Lung (tissue), 11 donors: ENCODE measurements at regions not wholly inside any gene's neighbourhood (a gene's known extent, or its start where the extent isn't known, plus 50 kb on each side); places are given as distances from the start of the nearest gene placed in this dataset.
A peak's percentile ranks its signal among the peaks of the same experiment; 100 is the strongest.

Experiments
- ATAC-seq: fragments of 200-7000 bp; cut with Tn5 transposase; one replicate; pipeline ENCODE4 v1.9.1; 2020; ENCODE audit warnings: moderate number of reproducible peaks; ENCODE audit not compliant: insufficient read depth, low FRiP score
- DNase-seq, 3 donors: peaks; one replicate each; pipeline ENCODE4 v3.0.0-alpha.2; 2013 to 2017
- H3K27ac ChIP-seq, 2 donors: one replicate each; pipeline ENCODE4 v1.5.1; 2013; ENCODE audit warnings: mild to moderate bottlenecking in 2 of 2, moderate library complexity in 2 of 2, control low read depth in 1 of 2, inconsistent platforms in 1 of 2, low read depth in 1 of 2, low read length in 1 of 2
- H3K27me3 ChIP-seq, 3 donors: one replicate each; pipeline ENCODE4 v1.5.1; 2013; ENCODE audit warnings: low read length in 2 of 3; ENCODE audit not compliant: control insufficient read depth in 3 of 3, insufficient read depth in 3 of 3
- H3K36me3 ChIP-seq, 4 donors: one replicate each; pipeline ENCODE4 v1.5.1; 2013; ENCODE audit warnings: low read length in 4 of 4, mild to moderate bottlenecking in 1 of 4, moderate library complexity in 1 of 4; ENCODE audit not compliant: control insufficient read depth in 4 of 4, insufficient read depth in 4 of 4
- H3K4me1 ChIP-seq, 5 donors: one replicate each; pipeline ENCODE4 v1.5.1; 2013; ENCODE audit warnings: low read length in 5 of 5, mild to moderate bottlenecking in 2 of 5, moderate library complexity in 1 of 5; ENCODE audit not compliant: control insufficient read depth in 5 of 5, insufficient read depth in 5 of 5
- H3K4me3 ChIP-seq: one replicate; pipeline ENCODE4 v1.5.1; 2013; ENCODE audit warnings: mild to moderate bottlenecking, control low read depth, moderate library complexity
- H3K9ac ChIP-seq, 2 donors: one replicate each; pipeline ENCODE4 v1.5.1; 2013; ENCODE audit warnings: low read length in 2 of 2, control low read depth in 1 of 2; ENCODE audit not compliant: insufficient read depth in 1 of 2
- H3K9me3 ChIP-seq, 4 donors: one replicate each; pipeline ENCODE4 v1.5.1; 2013; ENCODE audit warnings: low read length in 3 of 4, mild to moderate bottlenecking in 1 of 4, moderate library complexity in 1 of 4; ENCODE audit not compliant: control insufficient read depth in 4 of 4, insufficient read depth in 3 of 4
- CTCF ChIP-seq: IDR thresholded peaks from 2 replicates; pipeline ENCODE4 v1.5.1; 2012; ENCODE audit warnings: mild to moderate bottlenecking; ENCODE audit errors: control extremely low read depth, extremely low read depth
- WGBS, 2 donors: extraction: QIAGEN DNeasy Blood & Tissue Kit; methylation state at CpG; one replicate each; pipeline ENCODE4 v1.1.7; 2013; 5-methylcytosine and 5-hydroxymethylcytosine counted together
- donor health status: control.
- donor health status: control.
- donor health status: Bipolar disorder and iron deficiency.
- donor health status: healthy.
- donor health status: DM: yes; HTN: yes; CAD: no.

GRCh38 chr2:163877316-163877715 lies 141.5 kb upstream of the FIGN start:
- Histone ChIP-seq H3K27me3 (no peaks in the 10 kb centered on the region), H3K27ac (no peak overlapping the region), H3K9me3 (no peaks in the 10 kb centered on the region), H3K9ac (no peak overlapping the region), H3K4me1 (no peaks in the 10 kb centered on the region), H3K4me3 (no peak overlapping the region), H3K36me3 (no peaks in the 10 kb centered on the region)
- WGBS, 2 donors = 45 to 66% methylated on average over 3 of the region's 3 CpGs
- DNase-seq (peak in 2 of 3 donors; percentile 6 to 26), ATAC-seq (no peak)
- TF ChIP-seq CTCF = no peak

- Histone ChIP-seq H3K9me3 (no peaks in the 10 kb centered on the region), H3K27ac (no peak overlapping the region), H3K4me3 (no peak overlapping the region), H3K4me1 (no peaks in the 10 kb centered on the region), H3K36me3 (no peaks in the 10 kb centered on the region), H3K27me3 (no peaks in the 10 kb centered on the region), H3K9ac (no peak overlapping the region)
- ATAC-seq = no peak
- 85 to 90% methylated on average over 3 of the region's 3 CpGs for WGBS, 2 donors
- DNase-seq = no peak
- TF ChIP-seq CTCF = no peak
Observed at GRCh38 chr2:163863073-163863472, 127.3 kb upstream of the FIGN start.

- DNase-seq (no peak), ATAC-seq (no peak)
- Histone ChIP-seq H3K4me1 (no peaks in the 10 kb centered on the region), H3K9ac (no peak overlapping the region), H3K36me3 (no peaks in the 10 kb centered on the region), H3K27ac (no peak overlapping the region), H3K4me3 (no peak overlapping the region), H3K27me3 (no peaks in the 10 kb centered on the region), H3K9me3 (no peaks in the 10 kb centered on the region)
- no peak for TF ChIP-seq CTCF
Observed at GRCh38 chr2:163859951-163860350, 124.1 kb upstream of the FIGN start.

- Histone ChIP-seq H3K4me3 (no peak overlapping the region), H3K9me3 (no peaks in the 10 kb centered on the region), H3K27me3 (no peaks in the 10 kb centered on the region), H3K9ac (no peak overlapping the region), H3K4me1 (no peaks in the 10 kb centered on the region), H3K27ac (no peak overlapping the region), H3K36me3 (no peaks in the 10 kb centered on the region)
- TF ChIP-seq CTCF = no peak
- DNase-seq = no peak
- WGBS, 2 donors = 61 to 62% methylated on average over 2 of the region's 2 CpGs
- no peak for ATAC-seq
Observed at GRCh38 chr2:163856941-163857340, 121.1 kb upstream of the FIGN start.
